Gastroesophageal sphincter (tissue), 3 donors: ENCODE measurements at regions not wholly inside any gene's neighbourhood (a gene's known extent, or its start where the extent isn't known, plus 50 kb on each side); places are given as distances from the start of the nearest gene placed in this dataset.

Experiments used
- CTCF ChIP-seq, 4 experiments: fragments of 200-600 bp in 2 of 4; fragments of 450-650 bp in 2 of 4; sonication (generic) in 1 of 4; IDR thresholded peaks; one replicate each; pipeline ENCODE4 v1.5.1; 2017 to 2019; ENCODE audit warnings: antibody characterized with exemption in 4 of 4, mild to moderate bottlenecking in 2 of 4, moderate library complexity in 2 of 4
- EP300 ChIP-seq: sonication (generic); formaldehyde crosslinking; IDR thresholded peaks from one replicate; pipeline ENCODE4 v1.6.1; 2017; ENCODE audit warnings: antibody characterized with exemption, mild to moderate bottlenecking
- POLR2A ChIP-seq, 2 donors: fragments of 450-650 bp; IDR thresholded peaks; one replicate each; pipeline ENCODE4 v1.6.1; 2017; ENCODE audit warnings: antibody characterized with exemption in 2 of 2, mild to moderate bottlenecking in 2 of 2, moderate library complexity in 1 of 2
- POLR2AphosphoS5 ChIP-seq: sonication (generic); formaldehyde crosslinking; IDR thresholded peaks from one replicate; pipeline ENCODE4 v1.6.1; 2017; ENCODE audit warnings: antibody characterized with exemption

DNA sequence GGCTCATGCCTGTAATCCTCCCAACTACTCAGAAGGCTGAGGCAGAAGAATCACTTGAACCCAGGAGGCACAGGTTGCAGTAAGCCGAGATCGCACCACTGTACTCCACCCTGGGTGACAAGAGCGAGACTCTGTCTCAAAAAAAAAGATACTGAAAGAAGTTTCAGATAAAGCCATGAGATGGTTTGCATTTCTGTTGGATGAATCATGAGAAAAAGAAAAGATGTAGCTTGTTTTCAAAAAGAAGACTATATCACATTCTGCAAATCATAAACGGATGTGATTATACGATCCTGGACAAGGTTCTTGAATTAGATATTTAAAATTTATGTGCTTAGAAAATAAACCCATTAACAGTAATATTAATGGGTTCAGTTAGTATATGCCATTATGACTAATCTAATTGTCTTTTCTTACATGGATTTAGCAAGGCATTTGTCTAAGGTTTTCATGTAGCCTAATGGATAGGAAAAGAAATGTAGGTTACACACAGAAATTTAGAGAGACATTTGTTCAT lies 345.9 kb downstream of the SLC7A11 start:
- TF ChIP-seq EP300: no peak
- no peak for TF ChIP-seq POLR2AphosphoS5
- TF ChIP-seq CTCF (IDR thresholded peaks at IDR 0.05): no peak
- TF ChIP-seq POLR2A (IDR thresholded peaks at IDR 0.05): no peak
